HG03442 (cell line): ENCODE measurements at regions not wholly inside any gene's neighbourhood (a gene's known extent, or its start where the extent isn't known, plus 50 kb on each side); places are given as distances from the start of the nearest gene placed in this dataset.

Source experiments
- ATAC-seq: cut with Tn5 transposase; IDR thresholded peaks from one replicate; pipeline ENCODE4 v1.9.1; 2021; ENCODE audit warnings: mild to moderate bottlenecking, moderate library complexity; ENCODE audit not compliant: unreplicated experiment

DNA sequence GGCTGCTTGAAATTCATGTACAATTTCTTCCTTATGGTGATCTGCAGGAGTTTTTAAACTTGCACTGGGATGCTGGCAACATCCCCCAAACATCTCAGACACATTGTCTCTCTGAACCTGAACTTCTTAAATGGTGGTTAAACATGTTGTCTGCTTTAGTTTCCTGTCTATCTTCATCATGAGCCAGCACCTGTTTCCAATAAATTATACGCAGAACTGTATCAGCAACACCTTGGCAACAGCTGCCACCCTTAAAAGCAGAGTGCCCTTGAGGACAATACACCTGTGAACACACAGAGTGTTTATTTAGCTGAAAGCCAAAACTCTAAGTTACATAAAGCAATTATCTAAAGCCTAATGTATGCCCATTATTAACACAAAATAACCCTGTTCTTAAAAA lies 242.9 kb downstream of the WNT5A start:
- no peak for ATAC-seq

DNA sequence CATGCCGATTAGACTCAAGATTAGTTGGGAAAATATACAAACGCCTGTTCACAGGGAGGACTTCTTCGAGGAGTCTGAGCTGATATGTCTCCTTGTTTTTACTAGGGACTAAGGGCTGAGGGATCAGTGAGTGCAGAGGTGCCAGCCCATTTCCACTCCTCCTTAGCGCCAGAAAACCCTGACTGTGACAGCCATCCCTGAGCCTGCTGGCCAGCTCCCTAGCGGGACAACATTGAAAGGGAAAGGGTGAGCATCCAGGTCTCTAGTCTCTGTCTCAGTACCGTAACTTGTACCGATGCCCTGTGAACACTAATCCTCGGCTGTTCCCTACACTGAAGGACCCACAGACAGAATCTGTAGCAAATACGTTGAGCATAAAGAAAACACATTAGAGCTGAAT lies 243.4 kb downstream of the WNT5A start:
- no peak for ATAC-seq

DNA sequence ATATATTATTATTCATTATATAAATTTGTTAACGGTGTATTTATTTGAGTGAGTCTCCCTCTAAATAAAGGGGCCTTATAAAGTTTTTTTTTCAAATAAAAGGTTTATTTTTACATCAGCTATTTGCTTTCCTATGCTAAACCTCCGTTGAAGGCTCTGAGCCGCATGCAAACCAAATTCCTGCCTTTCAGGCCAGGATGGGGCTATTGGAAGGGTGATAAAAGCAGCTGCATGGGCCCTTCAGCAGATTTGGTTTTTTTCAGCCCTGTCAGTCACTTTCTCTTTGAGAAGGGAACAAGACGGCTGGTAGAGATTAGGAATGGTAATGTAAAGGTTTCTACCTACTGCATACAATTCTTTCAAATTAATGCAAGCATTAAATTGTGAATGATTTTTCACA lies 244.2 kb downstream of the WNT5A start:
- no peak for ATAC-seq

DNA sequence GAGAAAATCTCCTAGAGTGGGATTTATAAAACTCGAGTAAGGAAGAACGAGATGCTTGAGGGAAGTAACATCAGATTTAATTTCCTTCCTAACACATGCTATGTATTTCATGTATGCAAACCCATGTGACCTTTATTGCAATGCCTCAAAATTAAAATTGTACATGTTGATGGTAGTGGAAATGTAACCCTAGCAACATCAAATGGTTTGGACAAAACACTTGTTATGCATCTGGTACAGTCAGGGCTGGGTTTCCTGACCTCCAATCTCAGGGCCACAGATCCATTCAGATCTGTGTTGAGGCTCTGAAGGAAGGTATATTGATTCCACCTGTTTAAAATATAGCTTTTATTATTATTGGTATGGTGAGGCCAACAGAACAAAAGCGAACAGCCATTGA lies 246.0 kb downstream of the WNT5A start:
- no peak for ATAC-seq

DNA sequence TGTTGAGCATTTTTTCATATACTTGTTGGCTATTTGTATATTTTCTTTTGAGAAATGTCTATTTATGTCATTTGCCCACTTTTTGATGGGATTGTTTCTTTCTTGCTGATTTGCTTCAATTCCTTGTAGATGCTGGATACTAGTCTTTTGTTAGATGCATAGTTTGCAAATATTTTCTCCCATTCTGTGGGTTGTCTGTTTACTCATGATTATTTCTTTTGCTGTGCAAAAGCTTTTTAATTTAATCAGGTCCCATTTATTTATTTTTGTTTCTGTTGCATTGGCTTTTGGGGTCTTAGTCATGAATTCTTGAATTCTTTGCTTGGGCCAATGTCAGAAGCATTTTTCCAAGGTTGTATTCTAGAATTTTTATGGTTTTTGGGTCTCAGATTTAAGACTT lies 251.7 kb downstream of the WNT5A start:
- ATAC-seq, result no peak

DNA sequence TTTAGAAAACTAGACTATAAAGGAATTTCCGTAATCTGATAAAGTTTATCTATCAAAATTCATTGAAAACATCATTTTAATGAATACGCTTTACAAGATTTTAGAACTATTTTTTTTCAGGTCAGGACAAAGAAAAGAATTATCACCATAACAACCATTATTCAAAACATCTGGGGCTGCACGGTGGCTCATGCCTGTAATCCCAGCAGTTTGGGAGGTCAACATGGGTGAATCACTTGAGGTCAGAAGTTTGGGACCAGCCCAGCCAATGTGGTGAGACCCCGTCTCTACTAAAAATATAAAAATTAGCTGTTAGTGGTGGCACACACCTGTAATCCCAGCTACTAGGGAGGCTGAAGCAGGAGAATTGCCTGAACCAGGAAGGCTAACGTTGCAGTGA lies 260.4 kb downstream of the WNT5A start:
- ATAC-seq, result no peak

DNA sequence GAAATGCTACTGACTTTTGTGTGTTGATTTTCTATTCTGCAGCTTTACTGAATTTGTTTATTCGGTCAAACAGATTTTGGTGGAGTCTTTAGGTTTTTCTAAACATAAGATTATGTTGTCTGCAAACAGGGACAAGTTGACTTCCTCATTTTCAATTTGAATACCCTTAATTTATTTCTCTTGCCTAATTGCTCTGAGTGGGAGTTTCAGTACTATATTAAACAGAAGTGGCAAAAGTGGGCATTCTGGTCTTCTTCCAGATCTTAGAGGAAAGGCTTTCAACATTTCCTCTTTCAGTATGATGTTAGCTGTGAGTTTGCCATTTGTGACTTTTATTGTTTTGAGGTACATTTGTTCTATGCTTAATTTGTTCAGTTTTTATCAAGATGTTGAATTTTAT lies 268.5 kb downstream of the WNT5A start:
- no peak for ATAC-seq

DNA sequence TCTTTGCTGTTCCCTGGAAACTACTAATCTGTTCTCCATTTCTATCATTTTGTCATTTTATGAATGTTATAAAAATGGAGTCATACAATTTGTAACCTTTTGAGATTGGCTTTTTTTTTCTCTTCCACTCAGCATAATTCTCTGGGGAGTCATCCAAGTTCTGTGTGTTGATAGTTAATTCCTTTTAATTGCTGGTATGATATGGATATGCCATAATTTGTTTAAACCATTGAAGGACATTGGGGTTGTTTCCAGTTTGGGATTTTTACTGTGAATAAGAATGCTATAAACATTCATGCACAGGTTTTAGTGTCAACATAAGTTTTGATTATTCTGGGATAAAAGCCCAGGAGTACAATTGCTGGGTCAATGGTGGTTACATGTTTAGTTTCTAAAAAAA lies 279.4 kb downstream of the WNT5A start:
- no peak for ATAC-seq

DNA sequence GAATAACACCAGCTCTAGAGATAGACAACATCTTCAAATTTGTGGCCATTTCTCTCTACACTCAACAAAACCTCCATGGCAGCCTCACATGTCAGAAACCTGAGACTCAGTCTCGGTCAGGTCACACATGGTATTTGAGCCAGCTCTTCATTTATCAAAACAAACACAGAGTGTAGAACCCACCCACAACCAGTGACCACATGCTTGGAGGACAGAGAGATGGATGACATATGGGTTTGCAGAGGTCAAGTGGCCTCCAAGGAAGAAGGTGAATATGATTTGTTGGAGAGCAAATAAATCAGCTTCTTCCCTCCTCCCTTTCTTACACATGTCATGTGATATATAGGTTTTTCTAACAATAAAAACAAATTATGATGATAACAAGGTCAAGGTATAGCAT lies 278.1 kb upstream of the LRTM1 start:
- ATAC-seq, result no peak

DNA sequence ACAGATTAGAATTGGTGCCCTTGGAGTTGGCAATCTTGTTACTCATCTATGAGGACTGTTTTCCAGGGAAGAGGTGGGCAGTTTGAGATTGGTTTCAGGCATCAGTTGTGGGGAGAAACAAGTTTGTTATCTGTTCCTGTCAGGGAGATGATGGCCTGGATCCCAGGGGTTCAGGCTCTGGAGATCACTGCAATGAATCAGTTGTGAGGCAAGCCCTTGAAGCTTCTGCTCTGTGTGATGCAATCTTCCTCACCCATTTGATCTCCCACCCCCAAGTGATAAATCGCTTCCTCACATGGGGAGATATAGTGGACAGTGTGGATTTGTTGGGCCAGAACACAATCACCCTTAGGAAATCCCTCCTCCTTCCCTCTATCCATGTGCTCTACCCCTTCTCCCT lies 276.6 kb upstream of the LRTM1 start:
- ATAC-seq, result no peak

DNA sequence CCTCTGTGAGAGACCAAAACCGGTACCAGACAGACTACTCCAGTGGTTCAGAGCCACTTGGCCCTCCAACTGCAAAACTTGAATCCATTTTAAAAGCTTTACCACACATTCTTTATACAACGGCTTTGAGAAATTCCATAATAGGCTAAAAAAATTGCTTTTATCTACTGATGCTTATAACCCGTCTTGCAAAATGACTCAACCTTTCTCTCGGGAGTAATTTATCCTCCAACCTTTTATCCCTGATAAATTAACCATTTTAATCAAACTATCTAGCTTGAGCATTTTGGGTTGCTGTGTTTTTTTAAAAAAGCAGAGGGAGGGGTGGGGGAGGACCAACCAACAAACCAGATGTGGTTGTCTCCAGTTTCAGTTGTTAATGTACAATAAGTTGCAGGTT lies 275.7 kb upstream of the LRTM1 start:
- no peak for ATAC-seq

DNA sequence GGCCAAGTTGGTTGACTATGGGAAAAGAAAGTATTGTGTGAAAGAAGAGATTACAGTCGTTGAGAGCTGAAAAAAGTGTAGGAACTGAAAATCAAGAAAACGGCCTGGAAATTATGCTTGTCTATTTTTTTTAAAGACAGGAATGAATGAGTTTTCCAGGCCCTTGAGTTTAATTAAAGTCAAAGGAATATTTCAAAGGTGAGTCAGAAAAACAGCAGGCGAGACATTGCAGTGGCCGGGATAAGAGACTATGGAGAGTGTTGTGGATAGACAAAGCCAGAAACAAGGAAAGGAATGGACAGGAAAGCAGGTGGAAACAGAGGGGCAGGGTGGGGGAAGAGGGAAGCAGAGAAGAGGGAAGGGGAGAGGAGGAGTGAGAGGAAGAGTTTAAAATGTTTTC lies 275.1 kb upstream of the LRTM1 start:
- ATAC-seq, result no peak

DNA sequence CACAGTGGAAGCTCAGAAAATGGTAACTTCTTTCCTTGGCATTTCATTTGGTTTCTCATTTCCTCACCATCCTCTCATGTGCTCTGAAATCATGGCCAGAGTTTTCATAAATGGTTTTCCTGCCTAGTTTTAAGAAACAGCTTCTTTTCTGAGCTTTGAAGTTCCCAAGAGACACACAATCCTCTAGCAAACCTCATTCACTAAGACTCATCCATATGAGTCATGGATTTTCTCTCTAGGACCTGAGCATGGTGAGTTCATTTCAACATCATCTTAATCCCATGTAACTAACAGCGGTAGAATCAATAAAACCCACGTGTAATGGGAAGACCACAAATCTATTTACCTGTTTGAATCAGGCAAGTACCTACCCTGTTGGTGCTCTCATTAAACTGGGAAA lies 274.5 kb upstream of the LRTM1 start:
- no peak for ATAC-seq

DNA sequence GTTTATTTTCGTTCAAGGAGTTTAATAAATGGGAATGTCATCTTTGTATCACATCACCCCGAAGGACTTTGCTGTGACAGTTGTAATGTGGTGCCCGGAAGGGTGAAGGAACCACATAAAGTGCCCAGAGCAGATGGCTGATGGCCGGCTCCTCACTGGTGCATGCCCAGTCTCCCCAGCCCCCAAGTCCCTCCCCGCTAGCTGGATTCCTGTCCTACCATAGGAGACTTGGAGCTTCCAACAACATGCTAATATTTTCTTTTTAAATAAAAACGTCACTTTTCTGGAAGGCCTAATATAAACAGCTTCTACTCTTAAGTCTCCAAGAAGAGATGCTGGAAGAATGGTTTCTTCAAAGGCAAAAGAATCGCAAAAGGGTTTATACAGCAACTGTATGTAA lies 273.9 kb upstream of the LRTM1 start:
- no peak for ATAC-seq

DNA sequence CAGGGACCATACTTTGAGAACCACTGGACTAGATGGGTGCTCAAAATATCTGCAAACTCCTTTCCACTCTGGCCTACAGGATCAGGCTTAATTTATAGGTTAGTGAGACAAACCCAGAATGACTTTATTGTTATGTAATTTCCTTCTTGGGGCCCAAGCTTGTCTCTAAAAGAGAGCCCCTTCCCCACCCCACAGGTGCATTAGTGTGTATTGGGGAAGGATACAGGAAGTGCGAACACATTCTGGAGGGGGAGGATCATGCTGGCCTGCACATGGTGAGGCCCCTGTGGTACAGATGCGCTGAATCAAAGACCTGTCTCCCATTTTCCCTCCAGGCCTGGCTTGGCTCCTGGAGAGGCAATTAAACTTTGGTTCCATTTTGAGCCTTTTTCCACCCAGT lies 273.0 kb upstream of the LRTM1 start:
- ATAC-seq, result no peak

DNA sequence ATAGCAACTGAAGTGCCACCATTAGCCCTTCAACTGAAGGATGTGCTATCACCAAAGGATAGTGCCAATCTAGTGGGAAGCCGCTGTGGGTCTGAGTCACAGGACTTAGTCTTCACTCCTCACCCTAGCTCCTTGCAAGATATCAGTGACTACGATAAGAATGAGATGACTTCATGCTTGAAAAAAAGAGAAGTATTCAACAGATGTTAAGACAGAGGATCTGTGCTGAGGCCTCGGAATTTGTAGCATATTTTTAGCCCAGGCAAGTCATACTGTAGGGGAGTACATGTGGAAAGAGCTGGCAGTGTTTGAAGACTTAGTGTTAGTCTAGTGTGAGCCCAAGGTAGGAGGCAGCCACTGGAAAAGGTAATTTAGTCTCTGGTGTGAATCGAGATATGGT lies 270.7 kb upstream of the LRTM1 start:
- ATAC-seq, result no peak

DNA sequence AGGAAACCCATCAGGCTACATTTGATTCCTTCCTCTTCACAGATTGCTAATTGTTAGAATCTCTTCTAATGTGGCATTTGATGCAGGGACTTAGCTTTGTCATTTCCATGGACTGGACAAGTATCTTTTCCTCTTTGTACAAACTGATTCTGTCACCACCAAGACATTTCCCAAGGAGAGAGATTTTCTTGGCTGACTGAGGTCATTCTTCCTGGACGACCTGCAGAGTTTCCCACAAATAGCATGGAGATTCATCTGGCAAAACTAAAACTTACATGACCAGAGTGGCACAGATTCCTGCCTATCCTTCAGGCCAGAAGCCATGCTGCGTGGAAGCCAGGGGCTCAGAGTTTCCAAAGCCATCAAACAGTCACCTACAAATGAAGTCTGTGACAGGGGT lies 269.2 kb upstream of the LRTM1 start:
- no peak for ATAC-seq

DNA sequence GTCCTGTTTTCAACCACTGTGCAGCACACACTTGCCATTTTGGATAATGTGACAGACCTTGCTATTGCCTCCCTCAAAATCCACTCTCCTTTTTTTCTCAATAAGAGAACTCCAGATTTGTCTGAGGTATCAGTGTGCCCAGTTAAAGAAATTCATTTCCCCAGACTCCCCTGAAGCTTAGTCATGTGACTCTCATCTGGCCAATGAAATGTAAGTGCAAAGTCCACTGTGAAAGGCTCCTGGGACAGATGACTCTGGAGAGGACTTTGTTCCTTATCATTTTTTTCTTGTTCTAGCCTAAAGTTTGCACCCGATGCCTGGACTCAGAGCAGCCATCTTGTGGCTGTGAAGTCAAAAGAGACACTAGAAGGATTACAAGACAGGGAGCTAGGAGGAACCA lies 268.6 kb upstream of the LRTM1 start:
- no peak for ATAC-seq

DNA sequence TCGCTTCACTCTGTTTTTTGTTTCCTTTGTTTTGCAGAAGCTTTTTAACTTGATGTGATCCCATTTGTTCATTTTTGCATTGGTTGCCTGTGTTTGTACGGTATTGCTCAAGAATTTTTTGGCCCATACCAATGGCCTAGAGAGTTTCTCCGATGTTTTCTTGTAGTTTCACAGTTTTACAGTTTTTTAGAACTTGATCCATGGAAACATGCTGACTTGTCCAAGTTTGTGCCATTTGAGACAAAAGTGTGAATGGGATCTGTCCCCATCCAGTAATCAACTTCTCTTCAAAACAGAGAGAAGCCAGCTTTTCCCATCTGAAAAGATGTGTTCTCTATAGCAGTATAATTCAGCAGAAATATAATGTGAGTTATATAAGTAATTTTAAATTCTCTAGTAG lies 266.5 kb upstream of the LRTM1 start:
- no peak for ATAC-seq

DNA sequence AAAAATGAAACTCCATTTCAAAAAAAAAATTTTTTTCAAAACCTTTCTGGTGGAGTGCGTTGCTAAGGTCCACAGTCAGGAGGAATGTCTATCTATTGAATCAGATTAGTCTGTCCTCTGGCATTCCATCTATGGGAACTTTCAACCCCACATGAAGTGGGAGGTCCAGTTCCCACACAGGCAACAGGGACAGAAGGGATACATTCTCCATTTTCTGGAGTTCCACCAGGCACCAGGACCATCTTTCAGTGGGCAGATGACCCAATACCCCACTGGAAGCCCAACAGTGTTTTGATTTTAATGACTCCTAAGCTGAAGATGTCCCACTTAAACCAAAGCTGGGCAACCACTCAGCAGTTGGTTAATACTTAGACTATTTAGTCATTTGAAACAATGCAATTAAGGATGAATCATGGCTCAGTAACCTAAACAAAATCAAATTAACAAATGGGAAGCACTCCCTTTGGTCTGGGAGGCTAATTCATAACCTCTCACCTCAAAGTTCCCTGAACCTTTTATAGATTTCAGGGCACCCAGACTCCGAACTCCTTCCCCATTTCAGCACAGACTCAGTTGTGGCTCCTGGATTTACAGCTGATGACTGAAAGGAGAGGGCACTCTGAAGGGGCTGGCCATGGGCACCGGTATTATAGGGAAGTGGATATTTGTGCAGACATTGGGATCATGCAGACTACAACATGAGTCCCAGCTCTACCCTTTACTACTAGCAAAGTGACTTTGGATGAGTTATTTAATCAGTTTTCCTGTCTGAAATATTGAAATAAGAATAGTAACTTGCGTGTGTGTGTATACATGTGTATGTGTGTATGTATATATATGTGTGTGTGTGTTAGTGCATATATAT lies 264.3 kb upstream of the LRTM1 start:
- no peak for ATAC-seq

DNA sequence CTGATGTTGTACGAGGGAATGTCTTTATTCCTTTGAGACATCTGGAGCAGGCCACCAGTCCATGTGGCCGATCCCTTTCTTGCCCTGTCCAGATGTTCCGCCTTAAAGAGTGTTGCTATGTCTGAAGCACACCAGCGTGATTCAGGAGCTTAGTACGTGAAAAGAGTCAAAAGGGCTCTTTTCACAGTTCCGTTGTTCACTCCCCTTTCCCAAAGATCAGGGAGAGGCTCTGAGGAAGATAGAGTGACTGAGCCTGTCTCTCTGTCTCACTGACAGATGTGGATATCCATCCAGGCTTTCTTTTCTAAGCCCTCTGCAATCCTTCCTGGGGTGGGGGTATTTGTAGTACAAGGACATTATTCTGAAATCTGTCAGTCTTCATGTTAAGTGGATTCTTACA lies 262.5 kb upstream of the LRTM1 start:
- no peak for ATAC-seq

DNA sequence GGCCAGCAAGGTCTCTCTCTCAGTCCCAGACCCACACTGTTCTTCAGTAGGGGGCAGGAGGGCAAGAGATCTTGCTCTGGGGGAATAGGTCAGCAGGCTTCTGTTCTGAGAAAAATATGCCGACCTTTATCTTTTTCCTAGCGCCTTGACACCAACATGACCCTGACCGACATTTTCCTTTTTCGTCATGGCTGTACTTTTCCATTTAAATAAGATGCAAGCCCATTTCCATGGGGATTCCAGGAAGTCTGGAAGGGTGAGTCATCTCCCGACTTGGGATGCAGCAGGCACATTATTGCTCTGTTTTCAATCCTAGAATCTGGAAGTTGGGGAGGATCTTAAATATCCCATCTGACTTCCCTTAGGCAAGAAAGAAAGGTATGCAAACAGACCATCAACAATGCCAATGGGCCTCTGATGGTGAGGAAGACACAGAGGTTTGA lies 261.5 kb upstream of the LRTM1 start:
- no peak for ATAC-seq

DNA sequence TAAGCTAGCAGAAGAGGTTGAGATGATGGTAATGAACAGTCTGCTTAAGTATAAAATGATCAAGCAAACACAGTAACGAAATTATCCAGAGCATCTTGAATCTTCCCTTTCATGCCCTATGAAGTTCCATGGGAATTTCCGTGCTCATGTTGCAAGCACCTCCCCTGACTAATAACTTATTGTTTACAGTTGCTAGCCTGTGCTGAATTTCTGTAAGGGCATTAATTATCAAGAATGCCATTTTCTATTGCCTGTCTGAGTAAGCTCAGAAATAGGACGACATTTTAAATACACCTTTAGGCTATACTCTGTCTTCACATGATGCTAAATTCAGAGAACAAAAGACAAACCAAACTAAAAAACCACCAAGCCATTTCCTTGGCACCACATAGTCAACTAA lies 257.5 kb upstream of the LRTM1 start:
- no peak for ATAC-seq
